SJCRH30 (cell line): ENCODE measurements at regions not wholly inside any gene's neighbourhood (a gene's known extent, or its start where the extent isn't known, plus 50 kb on each side); places are given as distances from the start of the nearest gene placed in this dataset.

Experiments used
- DNase-seq, 2 experiments: peaks; one replicate each; pipeline ENCODE4 v3.0.0-alpha.2; 2015 to 2020
- H3K27ac ChIP-seq: fragments of 250-450 bp; sonication (Bioruptor Pico); 2 replicates; pipeline ENCODE4 v1.5.1; 2020; ENCODE audit warnings: mild to moderate bottlenecking, moderate library complexity
- H3K27me3 ChIP-seq: fragments of 250-450 bp; sonication (Bioruptor Pico); 2 replicates; pipeline ENCODE4 v1.5.1; 2020; ENCODE audit warnings: mild to moderate bottlenecking, moderate library complexity
- H3K36me3 ChIP-seq: fragments of 250-450 bp; sonication (Bioruptor Pico); 2 replicates; pipeline ENCODE4 v1.5.1; 2020; ENCODE audit warnings: mild to moderate bottlenecking, moderate library complexity
- H3K4me1 ChIP-seq: fragments of 250-450 bp; sonication (Bioruptor Pico); 2 replicates; pipeline ENCODE4 v1.5.1; 2020; ENCODE audit warnings: mild to moderate bottlenecking, moderate library complexity
- H3K4me3 ChIP-seq: fragments of 250-450 bp; sonication (Bioruptor Pico); 2 replicates; pipeline ENCODE4 v1.5.1; 2020; ENCODE audit warnings: mild to moderate bottlenecking, moderate library complexity
- H3K9me3 ChIP-seq: fragments of 250-450 bp; sonication (Bioruptor Pico); replicated peaks from 2 replicates; pipeline ENCODE4 v1.5.1; 2020; ENCODE audit warnings: mild to moderate bottlenecking, moderate library complexity

DNA sequence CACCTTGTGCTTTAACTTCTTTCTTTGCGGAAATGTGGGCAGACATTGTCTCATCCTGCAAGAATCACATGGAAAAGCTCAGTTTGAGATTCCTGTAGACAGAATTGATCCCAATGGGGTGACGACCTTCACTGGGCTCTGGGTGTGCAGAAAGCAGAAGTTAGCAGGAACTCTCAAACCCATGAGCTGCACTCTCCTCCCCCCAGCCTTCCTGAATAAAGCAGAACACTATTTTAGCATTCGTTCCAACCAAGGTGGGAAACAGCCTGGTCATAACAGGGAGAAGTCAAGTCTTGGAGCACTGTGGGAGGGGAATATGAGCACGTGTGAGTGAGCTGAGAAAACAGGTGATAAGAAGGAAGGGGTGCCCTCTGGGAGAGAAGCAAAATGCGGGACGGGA is 87.4 kb upstream of the FER start:
- Histone ChIP-seq H3K27me3 (no peaks in the 10 kb centered on the region), H3K4me1 (no peaks in the 10 kb centered on the region), H3K27ac (no peak overlapping the region), H3K9me3 (no peaks in the 10 kb centered on the region), H3K4me3 (no peak overlapping the region), H3K36me3 (no peaks in the 10 kb centered on the region)
- DNase-seq, result no peak

DNA sequence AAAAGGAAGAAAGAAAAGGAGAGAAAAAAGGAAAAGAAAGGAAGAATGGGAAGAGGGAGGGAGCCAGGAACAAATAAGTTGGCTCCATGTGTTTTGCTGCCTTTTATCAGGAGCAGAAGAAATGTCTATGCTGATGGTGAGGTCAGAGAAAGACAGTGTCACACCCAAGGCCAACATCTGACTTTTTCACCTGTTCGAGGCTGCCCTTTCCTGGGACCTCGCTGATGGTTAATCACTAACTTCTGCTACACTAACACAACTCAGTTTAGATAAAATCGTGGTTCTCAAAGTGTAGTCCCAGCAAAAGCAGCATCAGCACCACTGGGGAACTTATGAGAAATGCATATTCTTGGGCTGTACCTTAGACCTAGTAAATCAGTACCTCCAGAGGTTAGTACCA is 88.2 kb upstream of the FER start:
- Histone ChIP-seq H3K36me3 (no peaks in the 10 kb centered on the region), H3K4me3 (no peak overlapping the region), H3K4me1 (no peaks in the 10 kb centered on the region), H3K9me3 (no peaks in the 10 kb centered on the region), H3K27me3 (no peaks in the 10 kb centered on the region), H3K27ac (no peak overlapping the region)
- no peak for DNase-seq

DNA sequence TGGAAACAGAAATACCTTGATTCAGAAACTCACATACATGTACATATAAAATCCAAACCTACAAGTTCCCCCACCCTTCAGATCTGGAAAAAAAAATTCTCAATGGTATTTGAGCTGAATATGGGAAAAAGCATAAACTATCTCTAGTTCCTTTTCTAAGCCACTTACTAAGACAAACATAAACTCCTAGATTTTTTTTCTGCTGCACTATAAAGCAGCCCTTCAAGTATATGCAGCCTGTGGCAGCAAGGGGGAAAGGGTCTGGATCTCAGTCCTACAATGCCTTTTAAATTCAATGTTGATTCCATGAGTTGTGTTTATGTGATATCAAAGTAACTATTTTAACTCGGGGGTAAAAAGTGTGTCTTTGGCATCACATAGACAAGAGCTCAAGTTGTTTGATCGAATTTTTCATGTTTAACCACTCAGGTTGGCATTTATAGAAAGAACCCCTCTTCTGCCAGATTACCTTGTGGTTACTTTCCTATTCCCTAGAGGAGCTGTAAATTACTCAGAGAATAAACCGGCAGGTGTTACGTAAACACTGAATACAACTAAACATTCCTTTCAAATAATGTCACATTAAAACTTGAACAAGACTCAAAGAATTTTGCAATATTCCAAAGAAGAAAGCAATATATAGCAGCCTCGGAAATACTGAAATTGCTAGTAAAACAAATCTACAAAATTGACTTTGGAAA is 91.8 kb upstream of the FER start:
- Histone ChIP-seq H3K4me1 (no peaks in the 10 kb centered on the region), H3K27me3 (no peaks in the 10 kb centered on the region), H3K36me3 (no peaks in the 10 kb centered on the region), H3K4me3 (no peak overlapping the region), H3K27ac (no peak overlapping the region), H3K9me3 (no peaks in the 10 kb centered on the region)
- no peak for DNase-seq

DNA sequence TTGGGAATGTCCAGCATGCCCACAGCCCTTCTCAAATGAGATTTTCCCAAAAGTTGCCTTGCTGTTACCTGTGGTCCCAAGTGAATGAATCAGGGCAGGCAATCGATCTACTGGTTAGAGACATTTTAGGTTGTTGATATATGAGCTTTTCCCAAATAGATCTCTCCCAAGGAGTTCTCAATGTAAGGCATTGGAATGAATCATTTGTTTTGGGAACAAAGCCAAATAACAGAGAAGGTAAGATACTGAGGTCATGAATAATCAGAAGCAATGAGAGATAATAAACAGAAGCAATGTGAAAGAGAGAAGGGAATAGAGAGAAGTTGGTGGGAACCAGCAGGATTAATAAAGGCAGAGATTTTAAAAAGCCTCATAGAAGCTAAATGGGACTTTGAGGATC is 93.6 kb upstream of the FER start:
- H3K9me3 ChIP-seq, result no peaks in the 10 kb centered on the region
- no peak for DNase-seq
- no peak overlapping the region for H3K27ac ChIP-seq

DNA sequence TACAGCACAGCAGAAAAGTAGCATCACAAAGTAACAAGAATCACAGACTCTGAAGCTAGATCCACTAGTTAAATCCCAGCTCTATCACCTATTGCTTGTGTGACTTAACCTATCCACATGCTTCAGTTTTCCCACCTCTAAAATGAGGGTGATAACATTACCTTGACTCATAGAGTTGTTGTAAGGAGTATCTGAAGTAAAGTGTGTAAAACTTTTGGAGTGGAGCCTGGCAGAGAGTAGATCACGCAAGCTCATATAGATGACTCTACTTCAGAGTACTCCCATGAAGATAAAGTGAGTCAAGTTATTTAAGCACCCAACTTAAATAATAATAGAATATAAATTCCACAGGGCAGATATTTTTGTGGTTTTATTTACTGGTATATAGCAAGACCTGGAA is 94.5 kb upstream of the FER start:
- DNase-seq, result no peak

More for the DNA sequence above, 93.6 kb upstream of the FER start:
- no peaks in the 10 kb centered on the region for H3K27me3 ChIP-seq
- H3K4me3 ChIP-seq, result no peak overlapping the region
- no peaks in the 10 kb centered on the region for H3K4me1 ChIP-seq
- H3K36me3 ChIP-seq, result no peaks in the 10 kb centered on the region

DNA sequence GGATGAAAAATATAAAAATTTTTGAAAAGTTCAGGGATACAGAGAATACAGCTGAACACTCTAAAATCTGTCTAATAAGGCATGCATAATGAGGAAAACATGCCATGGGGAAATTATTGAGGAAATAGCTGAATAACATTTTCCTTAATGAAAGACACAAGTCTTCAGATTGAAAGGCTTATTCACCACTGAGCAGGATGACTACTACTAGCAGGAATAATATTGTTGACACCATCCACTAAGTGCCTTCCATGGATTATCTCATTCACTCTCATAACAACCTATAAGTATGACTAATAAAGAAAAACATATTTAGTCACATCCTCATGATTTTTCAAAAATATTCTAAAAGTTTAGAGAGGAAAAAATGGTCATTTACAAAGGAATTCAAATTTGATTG is 96.7 kb upstream of the FER start:
- Histone ChIP-seq H3K27ac (no peak overlapping the region), H3K9me3 (no peaks in the 10 kb centered on the region)
- DNase-seq, result no peak

More for the DNA sequence above, 94.5 kb upstream of the FER start:
- H3K27ac ChIP-seq, result no peak overlapping the region
- H3K36me3 ChIP-seq, result no peaks in the 10 kb centered on the region
- H3K9me3 ChIP-seq, result no peaks in the 10 kb centered on the region
- H3K4me3 ChIP-seq, result no peak overlapping the region
- H3K27me3 ChIP-seq, result no peaks in the 10 kb centered on the region
- H3K4me1 ChIP-seq, result no peaks in the 10 kb centered on the region

DNA sequence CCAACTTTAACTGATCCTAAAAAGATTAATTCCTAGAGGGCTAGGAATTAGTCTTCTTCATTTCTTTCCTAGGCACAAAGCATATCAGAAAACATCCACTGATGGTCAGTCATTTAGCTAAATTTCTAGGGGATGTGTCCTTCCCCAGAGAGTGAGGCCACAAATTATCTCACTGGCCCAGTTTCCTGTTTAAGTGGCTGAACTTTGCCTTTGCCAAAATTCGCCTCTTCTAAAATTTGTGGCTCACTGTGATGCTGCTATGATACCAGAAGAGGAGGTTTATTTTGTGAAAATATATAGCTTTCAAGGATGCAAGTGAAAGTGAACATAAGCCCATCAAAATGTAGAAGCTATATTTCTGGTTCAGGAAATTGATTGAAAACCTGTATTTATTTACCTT is 98.1 kb upstream of the FER start:
- H3K36me3 ChIP-seq, result no peaks in the 10 kb centered on the region
- H3K4me1 ChIP-seq, result no peaks in the 10 kb centered on the region
- no peak for DNase-seq
- no peaks in the 10 kb centered on the region for H3K9me3 ChIP-seq
- no peak overlapping the region for H3K27ac ChIP-seq
- no peak overlapping the region for H3K4me3 ChIP-seq
- no peaks in the 10 kb centered on the region for H3K27me3 ChIP-seq

More for the DNA sequence above, 96.7 kb upstream of the FER start:
- Histone ChIP-seq H3K36me3 (no peaks in the 10 kb centered on the region), H3K27me3 (no peaks in the 10 kb centered on the region), H3K4me1 (no peaks in the 10 kb centered on the region), H3K4me3 (no peak overlapping the region)

DNA sequence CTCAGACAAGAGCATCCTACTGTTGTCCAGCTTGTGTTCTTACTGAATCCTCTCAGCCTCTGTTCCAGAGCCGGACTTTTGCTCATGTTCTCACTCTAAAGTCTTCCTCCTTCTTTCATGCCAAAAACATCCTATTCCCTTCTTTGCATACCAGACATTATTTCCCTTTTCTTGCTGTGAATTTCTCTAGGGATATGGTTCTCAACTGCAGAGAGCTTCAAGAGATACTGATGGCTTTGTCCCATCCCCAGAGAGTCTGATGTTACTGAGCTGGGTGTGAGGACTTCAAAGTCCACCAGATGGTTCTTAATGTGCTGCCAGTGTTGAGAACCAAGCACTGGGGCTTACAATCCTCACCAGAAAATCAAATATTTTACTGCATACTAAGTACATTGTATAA is 98.6 kb upstream of the FER start:
- Histone ChIP-seq H3K36me3 (no peaks in the 10 kb centered on the region), H3K9me3 (no peaks in the 10 kb centered on the region), H3K27ac (no peak overlapping the region), H3K4me3 (no peak overlapping the region), H3K4me1 (no peaks in the 10 kb centered on the region), H3K27me3 (no peaks in the 10 kb centered on the region)
- DNase-seq, result no peak

DNA sequence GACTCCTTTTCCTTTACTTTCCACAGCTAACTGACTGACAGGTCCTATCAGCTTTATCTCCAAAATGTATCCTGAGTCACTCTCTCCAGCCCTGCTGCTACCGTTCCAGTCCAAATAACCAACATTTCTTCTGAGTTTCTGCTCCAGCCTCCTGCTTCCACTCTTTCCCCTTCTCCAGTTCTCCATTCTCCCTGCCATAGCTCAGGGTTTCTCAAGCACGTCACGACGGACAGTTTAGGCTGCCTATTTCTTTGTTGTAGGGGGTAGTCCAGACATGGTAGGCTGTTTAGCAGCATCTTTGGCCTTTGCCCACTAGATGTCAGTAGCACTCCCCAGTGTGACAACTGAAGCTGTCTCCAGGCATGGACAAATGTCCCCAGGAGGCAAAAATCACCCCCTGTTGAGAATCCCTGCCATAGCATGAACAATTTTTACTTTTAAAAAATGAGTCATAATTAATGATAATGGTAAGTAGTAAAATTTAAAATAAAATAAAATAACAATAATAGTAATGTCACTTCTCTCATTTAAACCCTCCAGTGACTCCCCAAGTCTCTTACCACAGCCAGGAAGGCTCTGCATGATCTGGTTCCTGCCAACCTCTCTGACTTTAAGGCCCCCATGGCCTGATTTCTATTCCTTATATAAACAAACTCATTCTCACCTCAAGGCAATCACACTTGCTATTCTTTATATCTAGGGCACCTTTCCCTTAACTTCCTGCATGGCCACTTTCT is 105.4 kb upstream of the FER start:
- H3K36me3 ChIP-seq, result no peaks in the 10 kb centered on the region
- H3K27ac ChIP-seq, result no peak overlapping the region
- H3K27me3 ChIP-seq, result no peaks in the 10 kb centered on the region
- peak overlapping the region; percentile 18; the same call in 1 of the 2 replicates for H3K4me3 ChIP-seq
- H3K4me1 ChIP-seq, result no peaks in the 10 kb centered on the region
- no peaks in the 10 kb centered on the region for H3K9me3 ChIP-seq
- peak; percentile 68 to 89 for DNase-seq

DNA sequence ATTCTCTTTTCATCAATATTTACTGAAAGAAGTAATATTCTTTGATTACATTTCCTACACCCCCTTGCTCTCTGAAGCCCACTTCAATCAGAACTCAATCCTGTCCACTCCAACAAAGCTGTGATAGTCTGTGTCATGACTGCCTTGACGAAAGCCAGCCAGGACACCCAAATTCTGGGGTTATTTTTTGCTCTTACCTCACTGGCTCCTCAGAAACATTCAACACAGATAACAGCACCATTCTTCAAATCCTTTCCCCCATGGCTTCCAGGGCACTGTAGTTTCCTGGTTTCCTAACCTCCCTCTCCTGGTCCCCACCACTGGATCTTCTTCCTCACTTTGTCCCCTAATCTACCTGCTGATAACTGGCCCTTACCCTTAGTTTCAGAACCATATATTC is 106.1 kb upstream of the FER start:
- H3K27me3 ChIP-seq, result no peaks in the 10 kb centered on the region
- no peak overlapping the region for H3K4me3 ChIP-seq
- no peaks in the 10 kb centered on the region for H3K4me1 ChIP-seq
- H3K36me3 ChIP-seq, result no peaks in the 10 kb centered on the region
- no peak overlapping the region for H3K27ac ChIP-seq
- DNase-seq, result no peak
- no peaks in the 10 kb centered on the region for H3K9me3 ChIP-seq

DNA sequence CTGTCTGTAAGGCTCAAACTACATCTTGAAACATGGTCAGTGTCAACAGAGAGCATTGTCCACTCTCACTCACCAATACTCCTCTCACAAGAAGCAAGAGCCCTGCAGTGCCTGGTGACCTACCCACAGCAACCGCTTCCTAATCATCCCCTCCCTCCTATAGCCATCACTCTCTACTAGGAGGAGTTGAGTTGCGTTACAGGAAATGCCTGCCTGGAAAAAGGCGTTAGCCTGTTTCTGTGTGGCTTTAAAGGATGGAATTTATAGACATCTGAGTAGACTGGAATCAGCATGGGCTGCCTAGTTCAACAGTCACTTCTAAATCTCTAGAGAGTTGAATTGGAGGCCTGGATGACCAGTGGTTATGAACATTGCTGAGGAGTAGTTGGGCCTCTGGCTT is 108.3 kb upstream of the FER start:
- Histone ChIP-seq H3K4me3 (no peak overlapping the region), H3K27ac (no peak overlapping the region), H3K36me3 (no peaks in the 10 kb centered on the region), H3K9me3 (no peaks in the 10 kb centered on the region), H3K4me1 (no peaks in the 10 kb centered on the region), H3K27me3 (no peaks in the 10 kb centered on the region)
- no peak for DNase-seq

DNA sequence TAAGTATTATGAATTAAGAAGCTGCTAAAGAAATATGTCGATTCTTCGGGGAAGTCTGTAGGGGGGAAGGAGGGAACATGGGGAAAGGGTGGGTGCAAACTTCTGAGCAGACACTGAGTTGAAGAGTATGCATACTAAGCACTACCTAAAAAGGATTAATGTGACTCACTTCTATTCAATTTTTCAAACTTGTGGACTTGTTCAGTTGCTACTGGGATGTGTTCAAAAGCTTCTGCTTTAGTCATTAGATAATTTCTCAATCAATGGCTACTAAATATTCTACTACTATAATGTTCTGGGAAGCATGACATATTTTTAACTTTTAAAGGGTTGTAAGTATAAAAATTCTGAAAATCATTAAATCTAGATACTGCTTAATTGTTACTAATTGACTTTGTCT is 109.7 kb upstream of the FER start:
- no peaks in the 10 kb centered on the region for H3K36me3 ChIP-seq
- DNase-seq, result no peak
- H3K4me3 ChIP-seq, result no peak overlapping the region
- H3K4me1 ChIP-seq, result no peaks in the 10 kb centered on the region
- no peak overlapping the region for H3K27ac ChIP-seq
- no peaks in the 10 kb centered on the region for H3K9me3 ChIP-seq
- no peaks in the 10 kb centered on the region for H3K27me3 ChIP-seq

DNA sequence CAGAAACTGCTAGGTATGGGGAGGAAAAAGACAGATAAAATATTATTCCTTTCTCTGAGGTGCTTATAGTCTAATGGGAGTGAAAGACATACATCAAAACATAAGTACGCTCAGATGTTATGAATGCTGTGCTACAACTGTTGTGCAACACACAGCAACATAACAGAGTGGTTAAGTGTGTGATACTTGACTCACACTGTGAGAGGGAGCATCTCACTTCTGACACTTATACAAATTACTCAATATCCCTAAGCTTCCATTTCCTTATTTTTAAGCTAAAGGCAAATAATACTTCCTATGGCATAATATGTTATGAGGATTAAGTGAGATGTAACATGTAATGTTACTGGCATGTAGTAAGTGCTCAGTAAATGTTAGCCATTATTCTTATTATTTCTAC is 110.6 kb upstream of the FER start:
- Histone ChIP-seq H3K4me3 (no peak overlapping the region), H3K36me3 (no peaks in the 10 kb centered on the region), H3K9me3 (no peaks in the 10 kb centered on the region), H3K4me1 (no peaks in the 10 kb centered on the region), H3K27ac (no peak overlapping the region), H3K27me3 (no peaks in the 10 kb centered on the region; the same call in 1 of the 2 replicates)
- DNase-seq, result no peak

DNA sequence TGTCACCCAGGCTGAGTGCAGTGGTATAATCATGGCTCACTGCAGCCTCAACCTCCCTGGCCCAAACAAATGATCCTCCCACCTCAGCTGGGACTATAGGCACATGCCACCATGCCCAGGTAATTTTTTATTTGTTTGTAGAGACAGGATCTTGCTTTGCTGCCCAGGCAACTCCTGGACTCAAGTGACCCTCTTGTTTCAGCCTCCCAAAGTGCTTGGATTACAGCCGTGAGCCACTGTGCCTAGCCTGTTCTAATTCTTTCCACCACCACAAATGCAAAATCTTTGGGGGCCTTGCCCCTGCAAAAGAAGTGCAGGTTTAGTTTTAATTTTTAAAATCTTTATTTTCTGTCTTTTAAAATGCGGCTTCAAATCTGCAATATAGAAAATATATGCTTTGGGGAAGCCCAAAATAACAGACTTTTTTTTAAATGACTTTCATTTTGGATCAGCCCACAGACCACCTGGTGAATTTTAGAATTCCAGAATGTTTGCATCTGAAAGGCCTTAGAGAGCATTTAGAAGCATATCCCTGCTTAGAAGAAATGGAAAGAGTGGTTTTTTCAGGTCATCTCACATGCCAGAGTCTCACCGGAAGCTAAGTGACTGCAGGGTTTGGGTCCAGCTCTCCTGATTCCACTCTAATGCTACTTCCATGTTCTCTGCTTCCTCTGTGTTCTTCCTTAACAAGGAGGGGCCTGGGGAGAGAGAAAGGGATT is 111.4 kb upstream of the FER start:
- Histone ChIP-seq H3K36me3 (no peaks in the 10 kb centered on the region), H3K27ac (no peak overlapping the region), H3K27me3 (no peaks in the 10 kb centered on the region; the same call in 1 of the 2 replicates), H3K9me3 (no peaks in the 10 kb centered on the region), H3K4me1 (no peaks in the 10 kb centered on the region), H3K4me3 (no peak overlapping the region)
- no peak for DNase-seq

DNA sequence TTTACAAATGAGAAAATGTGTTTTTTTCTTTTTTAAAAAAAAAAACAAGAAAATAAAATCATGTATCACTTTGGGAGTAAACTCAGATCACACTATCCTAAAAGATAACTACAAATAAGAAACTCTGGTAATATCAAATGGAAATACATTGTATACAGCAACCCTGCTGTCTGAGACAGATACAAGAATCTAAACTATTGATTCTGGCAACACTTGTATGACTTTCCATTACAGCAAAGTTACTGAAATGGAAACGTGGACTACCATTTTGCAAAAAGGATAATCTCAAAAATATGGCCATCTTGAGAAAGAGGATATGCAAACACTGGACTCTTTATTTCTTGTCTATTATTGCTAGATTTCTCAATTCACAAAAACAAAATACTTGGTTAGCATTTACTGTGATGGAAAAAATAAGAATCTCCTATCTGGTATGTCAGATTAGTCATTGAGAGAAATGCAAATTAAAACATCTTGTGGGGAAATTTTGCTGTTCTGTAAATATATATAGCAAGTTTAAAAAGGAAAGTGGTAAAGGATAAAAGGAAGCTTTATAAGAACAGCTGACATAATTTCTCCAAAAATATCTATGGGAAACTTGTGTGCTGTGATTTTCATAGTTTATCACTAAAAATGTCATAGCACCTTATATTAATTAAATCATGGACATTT is 112.9 kb upstream of the FER start:
- no peak for DNase-seq
- Histone ChIP-seq H3K27ac (no peak overlapping the region), H3K4me3 (no peak overlapping the region), H3K27me3 (no peaks in the 10 kb centered on the region; the same call in 1 of the 2 replicates), H3K9me3 (no peaks in the 10 kb centered on the region), H3K36me3 (no peaks in the 10 kb centered on the region), H3K4me1 (no peaks in the 10 kb centered on the region)
